ENCODE measurements at regions not wholly inside any gene's neighbourhood (a gene's known extent, or its start where the extent isn't known, plus 50 kb on each side); places are given as distances from the start of the nearest gene placed in this dataset.

DNA sequence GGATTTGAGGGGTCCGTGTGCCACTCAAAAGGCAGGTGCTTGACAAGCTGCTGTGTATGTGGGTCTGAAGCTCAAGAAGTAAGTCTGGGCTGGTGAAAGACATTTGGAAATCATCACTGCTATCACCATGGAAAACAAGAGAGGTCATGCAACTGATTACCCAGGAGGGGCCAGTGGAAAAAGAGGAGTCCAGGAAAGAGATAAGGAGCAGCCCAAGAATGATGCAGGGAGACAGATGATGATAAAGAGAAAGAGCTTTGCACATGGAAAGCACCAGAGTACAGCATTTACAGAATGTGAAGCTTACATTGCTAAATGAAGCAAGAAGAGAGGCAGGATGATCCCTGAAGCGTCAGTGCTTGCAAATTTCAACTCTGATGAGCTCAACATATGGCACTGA, 203.2 kb downstream of the SETD4 start:
- intact Hi-C loops (cut with micrococcal nuclease), result no loop called here
- no peak for DNase-seq
- ATAC-seq, result peak; percentile 27

GRCh38 chr21:35855484-35855883, 204.8 kb downstream of the SETD4 start:
- intact Hi-C loops (cut with micrococcal nuclease), result no loop called here
- no peak for ATAC-seq
- no peak for DNase-seq

DNA sequence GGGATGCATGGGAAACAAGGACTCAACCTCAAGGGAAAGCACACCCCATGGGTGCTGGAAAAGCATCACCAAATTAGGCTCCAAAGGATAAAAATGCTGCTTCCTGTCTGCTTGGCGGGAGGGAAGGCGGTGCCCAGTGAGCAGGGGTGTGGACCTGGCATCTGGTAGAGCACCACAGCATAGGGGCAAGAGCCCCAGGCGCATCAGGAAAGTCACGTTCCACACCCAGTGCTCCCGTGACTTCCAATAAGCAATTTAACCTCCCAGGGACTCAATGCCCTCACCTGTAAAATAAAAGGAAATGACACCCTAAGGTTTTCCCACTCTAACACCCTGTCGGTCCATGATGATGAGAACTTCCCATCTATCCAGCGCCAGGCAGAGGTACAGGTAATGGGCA, 206.0 kb downstream of the SETD4 start:
- intact Hi-C loops (cut with micrococcal nuclease), result no loop called here
- DNase-seq, result no peak
- no peak for ATAC-seq

DNA sequence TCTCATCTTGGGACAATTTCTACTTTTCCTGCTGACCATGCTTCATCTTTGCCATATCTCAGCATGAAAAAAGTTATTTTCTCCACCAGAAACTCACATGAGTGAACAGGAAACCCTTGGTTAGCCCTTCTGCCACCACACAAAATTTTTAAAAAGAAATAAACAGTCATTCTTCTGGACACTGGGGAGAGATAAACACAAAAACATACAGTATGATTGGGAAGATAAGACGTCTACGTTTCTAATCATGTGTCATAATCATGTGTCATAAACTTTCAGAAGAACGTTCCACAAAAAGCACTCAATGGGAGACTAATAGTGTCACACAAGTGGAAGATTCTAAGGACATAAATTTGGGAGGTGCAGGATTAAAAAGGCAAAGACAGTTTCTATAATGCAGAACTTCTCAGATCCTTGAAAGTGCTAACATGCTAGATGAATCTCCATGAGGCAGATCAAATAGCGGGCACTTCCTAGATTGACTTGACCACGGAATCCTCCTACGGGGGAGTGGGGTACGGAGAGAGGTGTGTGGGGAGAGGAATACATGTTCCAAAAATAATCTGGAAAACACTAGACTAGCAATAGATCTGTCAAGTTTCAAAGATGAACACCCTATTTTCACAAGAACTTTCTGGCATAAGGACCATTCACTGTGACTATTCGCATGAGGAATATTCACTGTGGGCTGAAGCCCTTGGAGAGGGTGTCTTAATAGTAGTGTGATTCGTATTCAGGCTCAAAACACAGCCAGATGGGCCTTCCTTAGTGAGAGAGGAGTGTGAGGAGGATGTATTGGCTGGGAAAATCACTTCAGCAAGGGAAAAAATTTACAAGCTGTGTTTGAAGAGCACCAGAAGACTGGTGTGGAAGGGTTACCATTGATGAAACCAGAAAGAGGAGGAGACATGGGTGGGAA, 206.7 kb downstream of the SETD4 start:
- intact Hi-C loops (cut with micrococcal nuclease), result no loop called here
- no peak for DNase-seq
- ATAC-seq, result no peak

DNA sequence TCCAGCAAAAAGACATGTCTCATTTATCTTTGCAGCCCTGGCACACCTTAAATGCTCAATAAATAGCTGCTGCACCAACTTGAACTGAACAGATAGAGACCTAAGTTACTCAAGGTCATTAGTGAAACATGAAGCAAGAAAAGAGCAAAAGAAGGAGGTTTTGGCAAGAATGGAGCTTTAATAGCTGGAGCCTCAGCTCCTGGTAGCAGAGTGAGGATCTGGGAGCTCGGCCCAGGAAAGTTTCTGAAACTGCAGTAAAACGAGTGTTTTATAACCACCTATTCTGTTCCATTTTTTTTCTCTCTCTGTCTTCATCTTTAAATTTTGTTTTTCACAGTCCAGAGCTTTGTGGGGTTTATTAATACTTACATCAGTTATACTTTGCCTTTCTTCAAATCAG, 207.5 kb downstream of the SETD4 start:
- ATAC-seq (no peak), DNase-seq (no peak)
- intact Hi-C loops (cut with micrococcal nuclease), result no loop called here

DNA sequence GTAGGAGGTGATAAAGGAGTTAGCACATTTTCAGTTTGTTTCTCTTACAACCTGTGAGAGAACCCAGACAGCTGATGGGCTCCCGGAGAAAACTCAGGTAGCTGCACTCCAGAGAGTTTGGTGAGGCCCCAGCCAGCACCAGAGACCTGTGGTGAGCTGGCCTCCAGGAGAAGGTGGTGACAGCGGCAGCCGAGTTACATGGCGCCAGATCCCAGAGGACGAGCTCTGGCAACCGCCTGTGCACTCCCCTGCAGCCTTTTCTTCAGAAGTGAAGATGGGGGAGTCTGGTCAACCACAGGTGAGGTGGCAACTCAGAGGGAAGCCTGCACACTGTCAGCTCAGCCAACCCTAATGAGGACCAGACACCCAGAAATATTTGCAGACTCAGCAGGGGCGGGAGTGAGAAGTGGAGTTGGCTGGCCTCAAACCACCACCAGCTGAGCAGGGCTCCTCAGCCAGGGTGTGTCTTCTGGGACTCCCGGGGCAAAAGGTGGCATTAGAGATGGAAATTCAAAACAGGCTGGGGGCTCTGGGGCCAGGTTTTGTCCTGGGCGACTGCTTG, 209.7 kb downstream of the SETD4 start:
- DNase-seq, result peak; percentile 31
- intact Hi-C loops (cut with micrococcal nuclease), result no loop called here

GRCh38 chr21:35850029-35850428, 210.3 kb downstream of the SETD4 start:
- DNase-seq (no peak), ATAC-seq (peak; percentile 82)
- intact Hi-C loops (cut with micrococcal nuclease), result no loop called here

More for the DNA sequence above, 209.7 kb downstream of the SETD4 start:
- ATAC-seq, result peak; percentile 37

DNA sequence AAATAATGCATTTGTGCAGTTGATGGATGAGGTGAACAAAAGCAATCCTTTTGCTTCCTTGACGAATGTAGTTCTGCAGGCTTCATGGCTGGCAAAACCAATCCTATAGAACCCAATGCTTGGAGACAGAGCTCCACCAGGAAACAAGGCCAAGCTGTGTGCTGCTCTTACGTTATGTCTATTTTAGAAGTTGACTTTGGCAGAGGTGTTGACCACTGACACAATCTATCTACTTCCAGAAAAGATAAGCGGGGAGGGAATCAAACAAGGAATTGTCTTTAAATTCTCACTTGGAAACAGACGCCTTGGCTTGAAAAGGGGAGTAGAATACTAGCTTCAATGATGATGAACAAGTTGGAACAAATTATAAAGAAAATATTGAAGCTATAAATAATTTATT, 211.2 kb downstream of the SETD4 start:
- intact Hi-C loops (cut with micrococcal nuclease), result no loop called here
- ATAC-seq, result peak; percentile 77
- no peak for DNase-seq

- intact Hi-C loops (cut with micrococcal nuclease), result no loop called here
- ATAC-seq, result peak; percentile 53
- DNase-seq, result peak; percentile 33
Measured at GRCh38 chr21:35843911-35844667, 216.2 kb downstream of the SETD4 start.

DNA sequence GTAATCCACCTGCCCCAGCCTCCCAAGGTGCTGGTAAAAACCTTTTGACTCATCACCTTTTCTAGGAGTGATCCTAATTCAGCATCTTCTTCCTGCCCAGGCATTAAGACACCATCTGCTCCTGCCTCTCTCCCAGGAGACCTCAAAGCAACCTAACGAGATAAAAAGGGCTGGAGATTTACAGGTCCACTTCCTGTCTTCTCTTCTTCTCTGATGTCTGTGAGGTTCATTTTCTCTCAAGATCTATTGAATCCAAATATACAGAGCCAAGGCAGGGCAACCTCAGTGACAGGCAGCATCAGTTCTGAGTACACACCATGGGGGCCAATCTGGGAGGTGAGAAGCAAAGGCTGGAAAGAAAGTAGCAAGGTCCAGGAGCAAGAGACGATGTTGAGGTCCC, 219.4 kb downstream of the SETD4 start:
- no peak for DNase-seq
- intact Hi-C loops (cut with micrococcal nuclease), result no loop called here

DNA sequence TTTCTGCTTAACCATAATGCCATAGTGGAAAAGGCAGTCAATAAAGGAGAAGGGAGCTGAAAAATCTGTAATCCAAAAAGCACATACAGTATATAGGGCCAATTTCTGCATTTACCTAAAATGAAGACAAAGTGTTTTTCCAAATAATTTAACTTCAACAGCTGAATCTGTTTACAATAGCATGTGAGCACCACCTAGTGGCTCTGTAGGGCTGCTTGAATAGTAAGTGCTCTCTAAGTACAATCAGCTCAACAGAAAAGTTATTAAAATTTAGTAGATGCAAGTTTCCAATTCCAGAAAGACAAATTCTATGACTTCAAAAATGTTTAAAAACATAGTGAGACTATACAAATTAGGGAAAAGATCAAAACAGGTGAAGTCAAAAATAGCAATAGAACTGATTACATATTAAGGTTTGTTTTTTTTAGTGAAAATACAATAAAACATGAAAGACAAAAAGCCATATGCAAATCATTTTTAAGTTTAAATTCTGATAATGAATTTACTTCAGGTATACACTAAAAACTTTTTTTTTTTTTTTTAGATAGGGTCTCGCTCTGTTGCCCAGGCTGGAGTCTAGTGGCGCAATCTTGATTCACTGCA, 220.0 kb downstream of the SETD4 start:
- DNase-seq (peak; percentile 44), ATAC-seq (peak; percentile 60)
- intact Hi-C loops (cut with micrococcal nuclease), result no loop called here

More for the DNA sequence above, 219.4 kb downstream of the SETD4 start:
- ATAC-seq, result no peak

DNA sequence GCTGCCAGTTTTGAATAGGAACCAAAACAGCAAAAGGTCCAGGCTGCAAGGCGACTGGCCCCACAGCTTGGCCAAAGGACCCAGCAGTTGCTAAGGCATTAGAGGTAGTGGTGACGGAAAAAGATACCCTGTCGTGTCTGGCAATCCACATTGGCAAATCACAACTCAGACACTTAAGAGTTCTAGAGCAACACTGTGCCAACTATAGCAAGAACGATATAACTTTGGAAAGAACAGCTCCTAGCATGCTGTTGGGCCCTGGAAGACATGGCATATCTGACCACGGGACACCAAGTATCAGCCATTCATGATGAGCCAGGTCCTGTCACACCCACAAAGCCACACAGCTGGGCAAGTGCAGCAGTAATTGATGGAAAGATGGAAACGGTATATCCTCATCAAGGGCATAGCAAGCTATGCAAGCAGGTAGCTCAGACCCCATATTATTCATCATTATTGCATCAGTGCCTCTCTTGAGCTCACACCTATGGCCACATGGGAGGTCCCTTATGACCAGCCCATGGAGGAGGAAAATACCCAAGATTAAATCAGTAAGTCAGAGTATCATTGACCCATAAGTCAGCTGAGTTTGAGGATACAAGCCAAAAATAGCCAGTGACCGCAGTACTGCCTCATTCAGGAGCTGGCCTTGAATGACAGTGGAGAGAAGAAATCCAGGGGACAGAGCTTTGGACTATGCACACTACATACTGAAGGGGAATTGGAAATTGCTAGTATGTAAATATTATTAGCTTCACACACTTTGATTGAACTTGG, 221.2 kb downstream of the SETD4 start:
- intact Hi-C loops (cut with micrococcal nuclease), result no loop called here
- ATAC-seq, result peak; percentile 55
- DNase-seq, result no peak

GRCh38 chr21:35838350-35838749, 222.0 kb downstream of the SETD4 start:
- no peak for DNase-seq
- ATAC-seq, result peak; percentile 58
- intact Hi-C loops (cut with micrococcal nuclease), result no loop called here

GRCh38 chr21:35833991-35834390, 226.3 kb downstream of the SETD4 start:
- ATAC-seq (peak; percentile 29), DNase-seq (no peak)
- intact Hi-C loops (cut with micrococcal nuclease), result no loop called here

DNA sequence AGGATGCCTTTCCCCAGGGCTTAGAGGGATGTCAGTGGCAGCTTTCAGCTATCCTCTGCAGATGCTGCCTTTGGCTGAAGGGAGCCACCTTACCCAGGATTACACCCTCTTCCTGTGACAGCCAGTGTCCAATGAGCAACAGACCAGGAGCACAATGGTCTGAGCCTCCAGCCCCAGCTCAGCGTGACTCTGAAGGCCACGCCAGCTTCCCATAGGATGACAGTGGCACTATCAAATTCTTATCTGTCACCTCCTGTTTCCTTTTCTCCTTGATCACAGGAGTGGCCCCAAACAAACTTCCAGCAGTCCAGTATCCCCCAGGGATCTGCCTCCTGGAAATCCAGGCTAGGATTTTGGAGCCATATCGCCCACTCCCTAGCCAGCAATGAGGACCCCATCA, 226.9 kb downstream of the SETD4 start:
- intact Hi-C loops (cut with micrococcal nuclease), result no loop called here
- ATAC-seq (no peak), DNase-seq (no peak)

- ATAC-seq (no peak), DNase-seq (no peak)
- intact Hi-C loops (cut with micrococcal nuclease), result no loop called here
Measured at GRCh38 chr21:35831230-35831629, 229.1 kb downstream of the SETD4 start.

GRCh38 chr21:35829067-35829466, 231.3 kb downstream of the SETD4 start:
- DNase-seq (no peak), ATAC-seq (no peak)
- intact Hi-C loops (cut with micrococcal nuclease), result no loop called here

DNA sequence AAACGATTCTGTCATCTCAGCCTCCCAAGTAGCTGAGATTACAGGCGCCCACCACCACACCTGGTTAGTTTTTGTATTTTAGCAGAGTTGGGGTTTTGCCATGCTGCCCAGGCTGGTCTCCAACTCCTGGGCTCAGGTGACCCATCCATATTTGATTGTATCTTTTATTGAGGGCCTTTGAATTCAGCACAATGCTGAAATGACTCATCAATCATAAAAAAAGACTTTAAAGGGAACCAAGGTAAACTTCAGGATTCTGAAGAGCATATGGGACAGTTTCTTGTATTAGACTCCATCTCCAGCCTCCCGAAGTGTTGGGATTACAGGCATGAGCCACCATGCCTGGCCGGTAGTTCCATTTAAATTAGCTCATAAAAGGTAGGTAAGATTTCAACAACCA, 232.2 kb downstream of the SETD4 start:
- no peak for DNase-seq
- ATAC-seq, result no peak
- intact Hi-C loops (cut with micrococcal nuclease), result no loop called here

- DNase-seq (no peak), ATAC-seq (no peak)
- intact Hi-C loops (cut with micrococcal nuclease), result no loop called here
Measured at GRCh38 chr21:35827004-35827403, 233.3 kb downstream of the SETD4 start.
